Karpas-422 (cell line): ENCODE measurements at regions not wholly inside any gene's neighbourhood (a gene's known extent, or its start where the extent isn't known, plus 50 kb on each side); places are given as distances from the start of the nearest gene placed in this dataset.

ENCODE experiments used
- DNase-seq: peaks from one replicate; pipeline ENCODE4 v3.0.0-alpha.2; 2015
- H2AFZ ChIP-seq: fragments of 200-600 bp; sonication (generic); 2 replicates; pipeline ENCODE4 v1.6.1; 2014; ENCODE audit warnings: antibody characterized with exemption, low read length, mixed read lengths
- H3K27ac ChIP-seq: fragments of 200-600 bp; sonication (generic); 2 replicates; pipeline ENCODE4 v1.5.1; 2014; ENCODE audit warnings: mild to moderate bottlenecking, low read length, moderate library complexity
- H3K27me3 ChIP-seq: fragments of 200-600 bp; sonication (generic); 2 replicates; pipeline ENCODE4 v1.6.1; 2014; ENCODE audit warnings: low read length, mixed read lengths
- H3K36me3 ChIP-seq: fragments of 200-600 bp; sonication (generic); 2 replicates; pipeline ENCODE4 v1.6.1; 2014; ENCODE audit warnings: low read length, mixed read lengths; ENCODE audit not compliant: insufficient read depth
- H3K4me1 ChIP-seq: fragments of 200-600 bp; sonication (generic); 2 replicates; pipeline ENCODE4 v1.6.1; 2014; ENCODE audit warnings: mild to moderate bottlenecking, low read length, mixed read lengths
- H3K4me2 ChIP-seq: fragments of 200-600 bp; sonication (generic); 2 replicates; pipeline ENCODE4 v1.6.1; 2014; ENCODE audit warnings: low read length, low read depth, mild to moderate bottlenecking; ENCODE audit not compliant: poor library complexity, severe bottlenecking
- H3K4me3 ChIP-seq: fragments of 200-600 bp; sonication (generic); 2 replicates; pipeline ENCODE4 v1.5.1; 2014; ENCODE audit warnings: mild to moderate bottlenecking, antibody characterized with exemption, low read length, mixed read lengths
- H3K79me2 ChIP-seq: fragments of 200-600 bp; sonication (generic); 2 replicates; pipeline ENCODE4 v1.6.1; 2014; ENCODE audit warnings: mild to moderate bottlenecking, low read length, mixed read lengths
- H3K9ac ChIP-seq: fragments of 200-600 bp; sonication (generic); 2 replicates; pipeline ENCODE4 v1.6.0; 2014; ENCODE audit warnings: low read length
- H3K9me2 ChIP-seq: fragments of 200-600 bp; sonication (generic), shearing (Covaris generic); replicated peaks from 2 replicates; pipeline ENCODE4 v1.6.0; 2014; ENCODE audit warnings: mild to moderate bottlenecking, low read length, moderate library complexity; ENCODE audit not compliant: insufficient read depth
- H3K9me3 ChIP-seq: fragments of 300-700, 200-600 bp; sonication (generic); 2 replicates; pipeline ENCODE4 v1.6.1; 2014; ENCODE audit warnings: low read length, mixed read lengths
- H4K20me1 ChIP-seq: fragments of 200-600 bp; sonication (generic); 2 replicates; pipeline ENCODE4 v1.6.1; 2014; ENCODE audit warnings: mild to moderate bottlenecking, antibody characterized with exemption, low read length, low read depth; ENCODE audit not compliant: insufficient read depth

DNA sequence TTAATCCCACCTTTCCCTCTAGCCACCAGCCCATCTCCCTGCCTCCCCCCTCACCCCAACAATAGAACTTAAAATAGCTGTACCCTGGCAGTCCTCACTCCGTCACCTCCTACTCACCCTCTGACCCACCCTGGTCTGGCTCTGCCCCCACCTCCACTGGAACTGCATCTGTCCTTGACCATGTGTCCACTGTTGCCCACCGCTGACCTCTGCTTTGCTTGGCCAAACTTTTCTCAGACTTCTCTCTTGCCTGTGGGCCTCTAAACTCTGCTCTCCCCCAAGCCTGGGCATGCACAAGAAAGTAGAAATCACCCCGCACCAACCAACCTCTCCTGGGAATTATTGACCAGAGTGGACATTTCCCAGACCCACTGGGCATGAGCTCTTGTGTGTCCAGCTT, 169.8 kb downstream of the WSCD1 start:
- H3K36me3 ChIP-seq: no peaks in the 10 kb centered on the region
- H3K4me1 ChIP-seq: no peaks in the 10 kb centered on the region
- no peak overlapping the region for H2AFZ ChIP-seq
- no peaks in the 10 kb centered on the region for H3K9me3 ChIP-seq
- no peak for DNase-seq
- H3K9ac ChIP-seq: no peak overlapping the region
- no peak overlapping the region for H3K27ac ChIP-seq
- no peaks in the 10 kb centered on the region for H4K20me1 ChIP-seq
- no peak overlapping the region for H3K4me2 ChIP-seq
- no peaks in the 10 kb centered on the region for H3K9me2 ChIP-seq
- no peak overlapping the region for H3K4me3 ChIP-seq
- H3K79me2 ChIP-seq: no peaks in the 10 kb centered on the region
- H3K27me3 ChIP-seq: no peaks in the 10 kb centered on the region

DNA sequence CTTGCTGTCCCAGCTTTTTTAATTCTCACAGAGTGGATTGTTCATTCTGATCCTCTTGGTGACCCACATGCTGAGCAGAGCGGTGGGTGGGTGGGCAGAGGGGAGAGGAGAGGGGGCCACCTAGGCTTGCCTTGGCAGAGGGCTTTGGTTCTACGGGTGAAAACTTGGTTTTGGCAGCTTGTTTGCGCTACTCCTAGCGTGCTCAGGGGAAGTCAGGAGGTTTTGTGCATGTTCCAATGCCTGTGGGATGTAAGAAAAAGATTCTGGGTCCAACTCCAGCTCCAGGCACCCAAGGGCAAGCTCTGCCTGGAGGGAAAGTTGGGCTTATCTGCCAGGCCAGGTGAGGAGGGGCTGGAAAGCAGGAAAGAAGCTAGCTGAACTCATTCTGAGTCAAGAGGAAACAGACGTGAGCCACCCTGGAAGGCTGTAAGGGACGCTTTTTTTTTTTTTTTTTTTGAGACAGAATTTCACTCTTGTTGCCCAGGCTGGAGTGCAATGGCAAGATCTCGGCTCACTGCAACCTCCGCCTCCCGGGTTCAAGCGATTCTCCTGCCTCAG, 169.1 kb downstream of the WSCD1 start:
- Histone ChIP-seq H3K9me2 (no peaks in the 10 kb centered on the region), H2AFZ (no peak overlapping the region), H3K9ac (no peak overlapping the region), H4K20me1 (no peaks in the 10 kb centered on the region), H3K4me1 (no peaks in the 10 kb centered on the region), H3K4me2 (no peak overlapping the region), H3K27me3 (no peaks in the 10 kb centered on the region), H3K36me3 (no peaks in the 10 kb centered on the region), H3K27ac (no peak overlapping the region), H3K4me3 (no peak overlapping the region), H3K79me2 (no peaks in the 10 kb centered on the region), H3K9me3 (no peaks in the 10 kb centered on the region)
- DNase-seq: no peak

DNA sequence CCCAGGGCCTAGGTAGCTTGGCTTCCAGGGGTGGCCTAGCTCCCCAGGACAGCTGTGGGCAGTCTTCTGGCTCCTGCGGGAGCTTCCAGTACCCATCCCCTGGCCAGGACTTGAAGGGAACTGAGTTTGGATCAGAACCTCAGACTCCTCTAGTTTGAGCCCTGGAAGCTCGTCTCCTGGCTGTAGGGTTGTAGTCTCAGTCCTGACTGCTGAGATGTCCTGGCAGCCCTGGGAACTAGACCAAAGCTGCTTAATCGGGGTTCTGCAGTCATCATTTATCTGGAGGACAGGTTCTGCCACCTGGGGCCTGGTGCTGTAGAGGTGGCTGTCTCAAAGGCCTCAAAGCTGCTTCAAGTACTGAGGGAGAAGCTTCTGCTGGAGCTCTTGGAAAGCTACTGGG, 163.7 kb downstream of the WSCD1 start:
- H3K9ac ChIP-seq: no peak overlapping the region
- H3K27me3 ChIP-seq: no peaks in the 10 kb centered on the region
- DNase-seq: no peak
- no peaks in the 10 kb centered on the region for H3K4me1 ChIP-seq
- H3K36me3 ChIP-seq: no peaks in the 10 kb centered on the region
- H3K27ac ChIP-seq: no peak overlapping the region
- no peaks in the 10 kb centered on the region for H3K9me3 ChIP-seq
- no peaks in the 10 kb centered on the region for H4K20me1 ChIP-seq
- no peak overlapping the region for H3K4me2 ChIP-seq
- no peak overlapping the region for H2AFZ ChIP-seq
- no peak overlapping the region for H3K4me3 ChIP-seq
- no peaks in the 10 kb centered on the region for H3K9me2 ChIP-seq
- no peaks in the 10 kb centered on the region for H3K79me2 ChIP-seq

DNA sequence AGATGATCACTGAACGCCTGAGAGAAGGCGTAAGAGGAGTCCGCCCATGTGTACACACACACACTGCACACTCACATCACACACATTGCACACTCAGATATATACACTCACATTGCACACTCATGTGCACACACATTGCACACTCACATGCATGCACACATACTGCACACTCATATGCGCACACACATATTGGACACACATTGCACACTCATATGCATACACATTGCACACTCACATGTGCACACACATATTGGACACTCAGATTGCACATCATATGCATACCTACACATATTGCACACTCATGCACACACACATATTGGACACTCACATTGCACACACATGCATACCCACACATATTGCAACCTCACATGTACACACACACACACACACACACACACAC, 163.2 kb downstream of the WSCD1 start:
- H3K4me2 ChIP-seq: no peak overlapping the region
- no peaks in the 10 kb centered on the region for H3K9me3 ChIP-seq
- H3K79me2 ChIP-seq: no peaks in the 10 kb centered on the region
- H3K36me3 ChIP-seq: no peaks in the 10 kb centered on the region
- no peak overlapping the region for H2AFZ ChIP-seq
- no peak overlapping the region for H3K9ac ChIP-seq
- no peaks in the 10 kb centered on the region for H3K27me3 ChIP-seq
- H3K4me3 ChIP-seq: no peak overlapping the region
- no peak overlapping the region for H3K27ac ChIP-seq
- H4K20me1 ChIP-seq: no peaks in the 10 kb centered on the region
- H3K9me2 ChIP-seq: no peaks in the 10 kb centered on the region
- no peaks in the 10 kb centered on the region for H3K4me1 ChIP-seq
- no peak for DNase-seq

DNA sequence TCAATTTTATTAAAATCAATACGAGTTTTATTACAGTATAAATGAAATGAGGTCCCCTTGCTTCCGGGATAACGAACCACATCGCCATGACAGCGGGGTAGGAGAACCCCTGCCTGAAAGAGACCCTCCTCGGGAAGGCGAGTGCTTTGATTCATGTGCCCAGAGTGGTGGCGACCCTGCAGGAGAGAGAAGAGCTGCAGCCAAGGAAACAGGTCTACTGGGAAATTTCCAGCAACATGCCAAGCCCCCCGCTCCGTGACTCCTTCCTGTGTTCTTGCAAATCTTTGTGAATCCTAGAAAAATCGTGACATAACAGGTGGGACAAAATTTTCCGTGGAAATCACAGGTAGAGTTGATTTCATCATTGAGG, 162.5 kb downstream of the WSCD1 start:
- no peaks in the 10 kb centered on the region for H3K79me2 ChIP-seq
- H3K36me3 ChIP-seq: no peaks in the 10 kb centered on the region
- no peaks in the 10 kb centered on the region for H3K4me1 ChIP-seq
- H3K9me2 ChIP-seq: no peaks in the 10 kb centered on the region
- no peak overlapping the region for H3K27ac ChIP-seq
- H3K27me3 ChIP-seq: no peaks in the 10 kb centered on the region
- no peaks in the 10 kb centered on the region for H3K9me3 ChIP-seq
- no peak overlapping the region for H3K9ac ChIP-seq
- H2AFZ ChIP-seq: no peak overlapping the region
- H3K4me2 ChIP-seq: no peak overlapping the region
- no peaks in the 10 kb centered on the region for H4K20me1 ChIP-seq
- DNase-seq: no peak
- H3K4me3 ChIP-seq: no peak overlapping the region

DNA sequence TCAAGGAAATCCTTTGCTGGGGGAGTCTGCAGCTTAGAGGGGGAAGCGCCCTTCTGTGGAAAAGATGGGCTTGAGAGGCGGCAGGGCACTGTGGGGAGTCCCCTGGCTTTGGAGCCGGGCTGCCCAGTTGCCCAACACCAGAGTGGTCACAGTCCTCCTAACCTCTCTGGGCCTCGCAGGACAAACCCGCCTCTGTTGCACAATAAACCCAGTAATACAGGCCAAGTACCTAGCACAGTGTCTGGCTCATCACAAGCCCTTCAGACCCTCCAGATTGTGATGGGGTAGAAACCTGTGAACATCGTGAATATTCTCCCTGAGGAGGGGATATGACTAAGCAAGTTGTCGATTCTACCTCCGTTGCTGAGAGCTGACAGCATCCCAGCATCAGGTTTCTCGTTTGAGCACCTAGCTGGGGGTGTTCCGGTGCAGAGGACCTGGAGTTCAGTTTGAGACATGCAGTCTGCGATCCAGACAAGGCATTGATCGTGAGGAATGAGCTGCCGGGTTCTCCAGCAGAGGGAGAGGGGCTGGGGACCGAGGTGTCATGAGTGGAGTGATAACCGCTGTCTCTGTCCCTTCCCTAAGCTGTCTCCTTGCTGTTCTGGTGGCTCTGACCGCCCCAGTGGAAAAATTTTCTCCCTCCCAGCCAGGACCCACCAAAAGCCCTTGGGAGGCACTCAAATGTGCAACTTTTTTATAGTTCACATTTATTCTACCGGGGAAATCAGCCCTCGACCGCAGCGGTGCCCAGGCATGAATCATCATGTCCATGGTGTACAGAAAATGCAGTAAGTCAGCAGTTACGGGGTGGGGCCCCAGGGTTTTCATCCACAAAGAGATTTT, 161.9 kb downstream of the WSCD1 start:
- no peak overlapping the region for H3K4me2 ChIP-seq
- H3K4me1 ChIP-seq: no peaks in the 10 kb centered on the region
- no peaks in the 10 kb centered on the region for H3K9me3 ChIP-seq
- H4K20me1 ChIP-seq: no peaks in the 10 kb centered on the region
- no peak overlapping the region for H3K4me3 ChIP-seq
- H3K27me3 ChIP-seq: no peaks in the 10 kb centered on the region
- no peaks in the 10 kb centered on the region for H3K79me2 ChIP-seq
- H2AFZ ChIP-seq: no peak overlapping the region
- no peak for DNase-seq
- H3K9me2 ChIP-seq: no peaks in the 10 kb centered on the region
- H3K9ac ChIP-seq: no peak overlapping the region
- no peaks in the 10 kb centered on the region for H3K36me3 ChIP-seq
- no peak overlapping the region for H3K27ac ChIP-seq

DNA sequence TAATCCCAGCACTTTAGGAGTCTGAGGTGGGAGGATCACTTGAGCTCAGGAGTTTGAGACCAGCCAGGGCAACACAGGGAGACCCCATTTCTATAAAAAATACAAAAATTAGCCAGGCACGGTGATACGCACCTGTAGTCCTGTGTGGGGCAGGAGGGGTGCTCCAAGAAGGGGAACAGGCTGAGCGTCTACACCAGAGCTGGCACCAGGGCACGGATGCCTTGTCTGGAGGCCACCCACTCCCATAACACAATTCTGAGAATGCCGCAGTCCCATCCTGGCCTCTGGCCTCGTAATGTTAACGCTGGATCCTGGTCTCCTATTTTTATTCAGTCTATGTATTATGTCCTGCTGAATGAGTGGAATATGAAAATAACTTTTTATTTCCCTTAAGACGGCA, 161.3 kb downstream of the WSCD1 start:
- Histone ChIP-seq H3K4me3 (no peak overlapping the region), H3K4me2 (no peak overlapping the region), H3K27ac (no peak overlapping the region), H3K36me3 (no peaks in the 10 kb centered on the region), H3K9me3 (no peaks in the 10 kb centered on the region), H3K79me2 (no peaks in the 10 kb centered on the region), H3K9me2 (no peaks in the 10 kb centered on the region), H3K9ac (no peak overlapping the region), H3K4me1 (no peaks in the 10 kb centered on the region), H2AFZ (no peak overlapping the region), H3K27me3 (no peaks in the 10 kb centered on the region), H4K20me1 (no peaks in the 10 kb centered on the region)
- DNase-seq: no peak

DNA sequence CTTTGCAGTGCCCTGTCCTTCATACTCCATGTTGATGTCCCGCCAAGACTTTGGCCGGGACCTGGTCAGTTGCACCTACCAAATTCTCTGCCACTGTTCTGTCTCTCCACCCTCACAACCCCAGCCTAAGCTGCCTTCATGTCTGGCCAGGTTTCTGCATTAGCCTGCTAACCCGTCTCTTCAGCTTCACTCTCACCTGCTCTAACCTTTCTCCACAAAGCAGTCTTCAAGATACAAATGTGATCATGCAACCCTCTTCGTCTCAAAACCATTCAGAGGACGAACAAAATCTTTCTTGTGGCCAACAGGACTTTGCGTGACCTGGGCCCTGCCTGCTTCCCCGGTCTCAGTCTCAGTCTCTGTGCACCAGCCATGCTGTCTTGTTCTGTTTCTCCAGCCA, 148.2 kb downstream of the WSCD1 start:
- no peaks in the 10 kb centered on the region for H3K27me3 ChIP-seq

More for the DNA sequence above, 148.2 kb downstream of the WSCD1 start:
- Histone ChIP-seq H3K79me2 (no peaks in the 10 kb centered on the region), H3K9me2 (no peaks in the 10 kb centered on the region), H3K9ac (no peak overlapping the region), H3K4me2 (no peak overlapping the region), H4K20me1 (no peaks in the 10 kb centered on the region), H3K36me3 (no peaks in the 10 kb centered on the region), H3K4me3 (no peak overlapping the region), H3K4me1 (no peaks in the 10 kb centered on the region), H2AFZ (no peak overlapping the region), H3K27ac (no peak overlapping the region), H3K9me3 (peaks cover 4% of the 10 kb centered on the region)
- no peak for DNase-seq
